ENCODE measurements at regions not wholly inside any gene's neighbourhood (a gene's known extent, or its start where the extent isn't known, plus 50 kb on each side); places are given as distances from the start of the nearest gene placed in this dataset.

- ChIA-PET POLR2A (no interaction called here), CTCF (no interaction called here)
- no peak overlapping the region for H3K4me3 ChIP-seq (ENCODE audit: low read depth in 2 of 2, low read length in 2 of 2)
- no peaks in the 10 kb centered on the region; the same call in 1 of the 2 replicates for H3K4me1 ChIP-seq (ENCODE audit: control insufficient read depth, insufficient read depth, low read length)
- no TSS peak for BruUV-seq (replicated peaks)
- ATAC-seq = no peak
- in situ Hi-C loops (cut with HindIII; ENCODE audit: low pct_unique_long_range_greater_than_20kb, low sequenced_read_pairs) = no loop called here
- no peaks in the 10 kb centered on the region for H3K36me3 ChIP-seq (ENCODE audit: control insufficient read depth, insufficient read depth, low read length)
- H3K9me3 ChIP-seq (ENCODE audit: control insufficient read depth, insufficient read depth, low read depth, low read length) = no peaks in the 10 kb centered on the region
- no peak for TF ChIP-seq POLR2AphosphoS5 (IDR thresholded peaks at IDR 0.05; ENCODE audit: low read depth, low read length)
- TF ChIP-seq SIN3A (IDR thresholded peaks at IDR 0.05; ENCODE audit: borderline replicate concordance, insufficient read depth, low read depth, low read length) = no peak
- TF ChIP-seq TCF7L2 (IDR thresholded peaks at IDR 0.05; ENCODE audit: low read depth, low read length) = no peak
- TF ChIP-seq REST (IDR thresholded peaks at IDR 0.05; ENCODE audit: insufficient read depth in 1 of 2, low read depth in 2 of 2, low read length in 1 of 2) = no peak
- no peak for TF ChIP-seq CTCF (IDR thresholded peaks at IDR 0.05)
- intact Hi-C loops (cut with micrococcal nuclease; ENCODE audit: unreplicated experiment) = no loop called here
- DNase-seq (ENCODE audit: low read depth, low spot score) = no peak
- no peak overlapping the region for H3K27ac ChIP-seq (ENCODE audit: low read length)
- H3K27me3 ChIP-seq (ENCODE audit: control insufficient read depth, insufficient read depth, low read length) = peaks cover 4% of the 10 kb centered on the region; the same call in 1 of the 2 replicates
These were observed 91.0 kb downstream of the PXDC1 start for GRCh38 chr6:3660473-3660872.

- Histone ChIP-seq H3K9me3 (ENCODE audit: control insufficient read depth, insufficient read depth, low read depth, low read length) (no peaks in the 10 kb centered on the region), H3K27me3 (ENCODE audit: control insufficient read depth, insufficient read depth, low read length) (peaks cover 4% of the 10 kb centered on the region; the same call in 1 of the 2 replicates), H3K4me1 (ENCODE audit: control insufficient read depth, insufficient read depth, low read length) (no peaks in the 10 kb centered on the region; the same call in 1 of the 2 replicates), H3K27ac (ENCODE audit: low read length) (no peak overlapping the region), H3K36me3 (ENCODE audit: control insufficient read depth, insufficient read depth, low read length) (no peaks in the 10 kb centered on the region), H3K4me3 (ENCODE audit: low read depth in 2 of 2, low read length in 2 of 2) (no peak overlapping the region)
- BruUV-seq (replicated peaks) = no TSS peak
- TF ChIP-seq POLR2AphosphoS5 (IDR thresholded peaks at IDR 0.05; ENCODE audit: low read depth, low read length) = no peak
- TF ChIP-seq CTCF (IDR thresholded peaks at IDR 0.05) = no peak
- TF ChIP-seq REST (IDR thresholded peaks at IDR 0.05; ENCODE audit: insufficient read depth in 1 of 2, low read depth in 2 of 2, low read length in 1 of 2) = no peak
- no peak for TF ChIP-seq SIN3A (IDR thresholded peaks at IDR 0.05; ENCODE audit: borderline replicate concordance, insufficient read depth, low read depth, low read length)
- no peak for TF ChIP-seq TCF7L2 (IDR thresholded peaks at IDR 0.05; ENCODE audit: low read depth, low read length)
- intact Hi-C loops (cut with micrococcal nuclease; ENCODE audit: unreplicated experiment) (no loop called here), in situ Hi-C loops (cut with HindIII; ENCODE audit: low pct_unique_long_range_greater_than_20kb, low sequenced_read_pairs) (no loop called here)
- POLR2A ChIA-PET = no interaction called here
- CTCF ChIA-PET = no interaction called here
- DNase-seq (ENCODE audit: low read depth, low spot score) (no peak), ATAC-seq (no peak)
These were observed 91.8 kb downstream of the PXDC1 start for GRCh38 chr6:3659748-3660147.
